ENCODE measurements at regions not wholly inside any gene's neighbourhood (a gene's known extent, or its start where the extent isn't known, plus 50 kb on each side); places are given as distances from the start of the nearest gene placed in this dataset.

DNA sequence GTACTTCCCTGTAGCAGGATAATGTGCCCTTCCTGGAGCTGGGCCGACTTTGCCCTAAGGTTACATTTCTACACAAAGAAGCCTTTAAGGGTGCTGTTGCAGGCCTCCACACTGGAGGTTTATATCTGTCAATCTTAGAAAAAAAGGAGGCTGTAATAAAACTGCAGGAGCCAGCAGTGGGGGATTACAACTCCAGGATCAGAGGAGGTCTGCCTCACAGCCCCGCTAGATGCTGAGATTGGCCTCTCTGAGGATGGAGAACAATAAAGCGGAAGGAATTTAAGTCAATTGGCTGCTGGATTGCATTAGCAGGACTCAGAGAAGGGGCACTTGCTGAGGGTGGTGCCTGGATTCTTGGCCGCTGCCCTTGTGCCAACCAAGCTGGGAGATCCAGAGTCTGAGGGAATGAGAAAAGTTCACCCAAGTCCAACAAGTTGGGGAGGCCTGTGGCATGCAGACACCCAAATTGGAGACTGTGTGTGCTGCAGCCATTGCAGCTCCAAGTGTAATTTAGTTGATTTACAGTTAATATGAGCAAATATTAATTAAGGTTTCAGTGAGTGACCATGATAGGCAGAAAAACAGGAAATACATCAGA, 99.0 kb upstream of the SSBP2 start:
- TF ChIP-seq, protein P1, sequence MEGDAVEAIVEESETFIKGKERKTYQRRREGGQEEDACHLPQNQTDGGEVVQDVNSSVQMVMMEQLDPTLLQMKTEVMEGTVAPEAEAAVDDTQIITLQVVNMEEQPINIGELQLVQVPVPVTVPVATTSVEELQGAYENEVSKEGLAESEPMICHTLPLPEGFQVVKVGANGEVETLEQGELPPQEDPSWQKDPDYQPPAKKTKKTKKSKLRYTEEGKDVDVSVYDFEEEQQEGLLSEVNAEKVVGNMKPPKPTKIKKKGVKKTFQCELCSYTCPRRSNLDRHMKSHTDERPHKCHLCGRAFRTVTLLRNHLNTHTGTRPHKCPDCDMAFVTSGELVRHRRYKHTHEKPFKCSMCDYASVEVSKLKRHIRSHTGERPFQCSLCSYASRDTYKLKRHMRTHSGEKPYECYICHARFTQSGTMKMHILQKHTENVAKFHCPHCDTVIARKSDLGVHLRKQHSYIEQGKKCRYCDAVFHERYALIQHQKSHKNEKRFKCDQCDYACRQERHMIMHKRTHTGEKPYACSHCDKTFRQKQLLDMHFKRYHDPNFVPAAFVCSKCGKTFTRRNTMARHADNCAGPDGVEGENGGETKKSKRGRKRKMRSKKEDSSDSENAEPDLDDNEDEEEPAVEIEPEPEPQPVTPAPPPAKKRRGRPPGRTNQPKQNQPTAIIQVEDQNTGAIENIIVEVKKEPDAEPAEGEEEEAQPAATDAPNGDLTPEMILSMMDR (conservative IDR thresholded peaks at IDR 0.05): no peak
- no peak for TF ChIP-seq ZFX (IDR thresholded peaks at IDR 0.05)

Measured in C4-2B (cell line).